Thyroid gland (tissue), 4 donors: ENCODE measurements at regions not wholly inside any gene's neighbourhood (a gene's known extent, or its start where the extent isn't known, plus 50 kb on each side); places are given as distances from the start of the nearest gene placed in this dataset.

Experiments used
- DNase-seq, 2 donors: peaks; one replicate each; pipeline ENCODE4 v3.0.0-alpha.2; 2019
- H3K27ac ChIP-seq, 3 donors: fragments of 200-600 bp; sonication (generic); 1 replicate in 2 of 3; 2 replicates in 1 of 3; pipeline ENCODE4 v1.5.1; 2016 to 2019; ENCODE audit warnings: mild to moderate bottlenecking in 1 of 3, moderate library complexity in 1 of 3
- H3K27me3 ChIP-seq: fragments of 200-600 bp; sonication (generic); one replicate; pipeline ENCODE4 v1.5.1; 2019
- H3K36me3 ChIP-seq, 2 donors: fragments of 200-600 bp; sonication (generic); one replicate each; pipeline ENCODE4 v1.5.1; 2016 to 2019
- H3K4me1 ChIP-seq, 2 donors: fragments of 200-600 bp; sonication (generic); one replicate each; pipeline ENCODE4 v1.5.1; 2017 to 2019
- H3K4me3 ChIP-seq, 3 donors: fragments of 200-600 bp; sonication (generic); replicated peaks in 1 of 3; 1 replicate in 2 of 3; 2 replicates in 1 of 3; pipeline ENCODE4 v1.5.1; 2016; ENCODE audit warnings: mild to moderate bottlenecking in 1 of 3
- H3K9me3 ChIP-seq: fragments of 200-600 bp; sonication (generic); one replicate; pipeline ENCODE4 v1.5.1; 2017
- POLR2A ChIP-seq, 2 donors: fragments of 450-650 bp; IDR thresholded peaks; one replicate each; pipeline ENCODE4 v1.6.1; 2017; ENCODE audit warnings: antibody characterized with exemption in 2 of 2, mild to moderate bottlenecking in 2 of 2, moderate library complexity in 1 of 2
- WGBS, 2 donors: methylation state at CpG; one replicate each; pipeline ENCODE4 v1.1.5; 2017; 5-methylcytosine and 5-hydroxymethylcytosine counted together
- intact Hi-C: fragments of 100-400 bp; cut with DNase I; formaldehyde crosslinking; loops from one replicate; pipeline ENCODE4 v1.15.1; 2023
- TF ChIP-seq, protein P1 (sequence below), 6 experiments: fragments of 200-600 bp in 3 of 6; fragments of 450-650 bp in 3 of 6; sonication (generic) in 3 of 6; IDR thresholded peaks; one replicate each; pipeline ENCODE4 v1.5.1; 2016 to 2019; ENCODE audit warnings: antibody characterized with exemption in 6 of 6, mild to moderate bottlenecking in 2 of 6, inconsistent platforms in 1 of 6, moderate library complexity in 1 of 6

DNA sequence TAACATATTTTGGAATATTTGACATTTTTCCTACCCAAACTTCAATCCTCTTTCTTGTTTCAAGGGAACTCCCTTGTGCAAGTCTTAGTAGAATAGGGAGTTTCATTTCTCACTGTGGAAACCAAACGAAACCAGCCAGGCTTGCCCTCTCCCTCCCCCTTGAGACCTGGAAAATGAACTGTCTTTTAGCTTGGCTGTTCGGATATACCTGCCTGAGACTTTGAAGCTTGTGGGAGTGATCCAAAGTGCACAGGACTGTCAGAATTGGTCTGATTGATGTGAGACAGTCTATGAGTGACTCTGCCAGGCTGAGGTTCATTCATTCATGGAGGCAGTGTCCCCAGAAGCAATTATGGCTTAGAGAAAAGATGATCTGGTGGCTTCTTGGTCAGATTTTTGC, 388.1 kb downstream of the EPM2A start:
- intact Hi-C loops = no loop called here
- no peak overlapping the region for H3K27ac ChIP-seq
- DNase-seq = no peak
- no peaks in the 10 kb centered on the region for H3K36me3 ChIP-seq
- H3K9me3 ChIP-seq = no peaks in the 10 kb centered on the region
- H3K27me3 ChIP-seq = no peaks in the 10 kb centered on the region
- no peak overlapping the region for H3K4me3 ChIP-seq
- TF ChIP-seq, protein P1, sequence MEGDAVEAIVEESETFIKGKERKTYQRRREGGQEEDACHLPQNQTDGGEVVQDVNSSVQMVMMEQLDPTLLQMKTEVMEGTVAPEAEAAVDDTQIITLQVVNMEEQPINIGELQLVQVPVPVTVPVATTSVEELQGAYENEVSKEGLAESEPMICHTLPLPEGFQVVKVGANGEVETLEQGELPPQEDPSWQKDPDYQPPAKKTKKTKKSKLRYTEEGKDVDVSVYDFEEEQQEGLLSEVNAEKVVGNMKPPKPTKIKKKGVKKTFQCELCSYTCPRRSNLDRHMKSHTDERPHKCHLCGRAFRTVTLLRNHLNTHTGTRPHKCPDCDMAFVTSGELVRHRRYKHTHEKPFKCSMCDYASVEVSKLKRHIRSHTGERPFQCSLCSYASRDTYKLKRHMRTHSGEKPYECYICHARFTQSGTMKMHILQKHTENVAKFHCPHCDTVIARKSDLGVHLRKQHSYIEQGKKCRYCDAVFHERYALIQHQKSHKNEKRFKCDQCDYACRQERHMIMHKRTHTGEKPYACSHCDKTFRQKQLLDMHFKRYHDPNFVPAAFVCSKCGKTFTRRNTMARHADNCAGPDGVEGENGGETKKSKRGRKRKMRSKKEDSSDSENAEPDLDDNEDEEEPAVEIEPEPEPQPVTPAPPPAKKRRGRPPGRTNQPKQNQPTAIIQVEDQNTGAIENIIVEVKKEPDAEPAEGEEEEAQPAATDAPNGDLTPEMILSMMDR (IDR thresholded peaks at IDR 0.05) = no peak
- no peak for TF ChIP-seq POLR2A (IDR thresholded peaks at IDR 0.05)
- WGBS, 2 donors = 64 to 73% methylated on average over 2 of the region's 2 CpGs
- H3K4me1 ChIP-seq = no peaks in the 10 kb centered on the region

DNA sequence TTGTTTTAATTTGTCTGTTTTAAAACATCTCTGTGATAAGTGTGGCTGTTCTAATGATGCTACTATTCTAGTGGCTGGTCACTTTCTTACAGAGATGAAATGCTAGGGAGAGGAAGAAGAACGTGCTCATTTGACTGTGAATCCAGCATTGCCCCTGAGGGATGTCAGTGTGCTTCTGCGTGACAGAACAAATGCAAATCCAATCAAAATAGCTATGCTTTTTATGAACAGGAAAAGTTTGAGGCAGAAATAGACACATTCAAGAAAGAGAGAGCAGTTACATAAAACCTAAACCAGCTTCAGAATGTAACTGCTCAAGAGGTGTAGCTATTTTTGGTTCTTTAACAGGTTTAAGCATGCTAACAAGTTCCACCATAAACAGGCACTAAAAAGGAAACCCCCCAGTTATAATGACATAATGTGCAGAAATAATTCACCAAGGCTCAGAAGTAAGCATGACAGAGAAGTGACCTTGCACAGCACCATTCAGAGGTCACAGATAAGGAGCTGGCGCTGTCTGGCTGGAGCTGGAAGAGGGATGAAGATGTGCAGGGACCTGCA, 385.3 kb downstream of the EPM2A start:
- 62 to 63% methylated on average over 3 of the region's 3 CpGs for WGBS, 2 donors
- H3K27ac ChIP-seq = no peak overlapping the region
- intact Hi-C loops = no loop called here
- no peak for TF ChIP-seq POLR2A (IDR thresholded peaks at IDR 0.05)
- TF ChIP-seq, protein P1 (IDR thresholded peaks at IDR 0.05) = no peak
- no peaks in the 10 kb centered on the region for H3K4me1 ChIP-seq
- no peaks in the 10 kb centered on the region for H3K27me3 ChIP-seq
- no peak overlapping the region for H3K4me3 ChIP-seq
- no peaks in the 10 kb centered on the region for H3K36me3 ChIP-seq
- no peak for DNase-seq
- no peaks in the 10 kb centered on the region for H3K9me3 ChIP-seq

GRCh38 chr6:145350928-145351327, 384.4 kb downstream of the EPM2A start:
- WGBS, 2 donors = 84 to 87% methylated on average over 3 of the region's 3 CpGs
- intact Hi-C loops = no loop called here
- H3K27ac ChIP-seq = no peak overlapping the region
- no peak for TF ChIP-seq POLR2A (IDR thresholded peaks at IDR 0.05)
- TF ChIP-seq, protein P1 (IDR thresholded peaks at IDR 0.05) = no peak
- H3K27me3 ChIP-seq = no peaks in the 10 kb centered on the region
- H3K4me1 ChIP-seq = no peaks in the 10 kb centered on the region
- H3K36me3 ChIP-seq = no peaks in the 10 kb centered on the region
- no peaks in the 10 kb centered on the region for H3K9me3 ChIP-seq
- no peak for DNase-seq
- no peak overlapping the region for H3K4me3 ChIP-seq

GRCh38 chr6:145352382-145353080, 382.8 kb downstream of the EPM2A start:
- Histone ChIP-seq H3K36me3 (no peaks in the 10 kb centered on the region), H3K4me3 (no peak overlapping the region), H3K27me3 (no peaks in the 10 kb centered on the region), H3K9me3 (no peaks in the 10 kb centered on the region), H3K27ac (no peak overlapping the region), H3K4me1 (no peaks in the 10 kb centered on the region)
- intact Hi-C loops = no loop called here
- TF ChIP-seq, protein P1 (IDR thresholded peaks at IDR 0.05) = no peak
- no peak for TF ChIP-seq POLR2A (IDR thresholded peaks at IDR 0.05)
- no peak for DNase-seq
- WGBS, 2 donors = 88 to 91% methylated on average over 11 of the region's 11 CpGs

DNA sequence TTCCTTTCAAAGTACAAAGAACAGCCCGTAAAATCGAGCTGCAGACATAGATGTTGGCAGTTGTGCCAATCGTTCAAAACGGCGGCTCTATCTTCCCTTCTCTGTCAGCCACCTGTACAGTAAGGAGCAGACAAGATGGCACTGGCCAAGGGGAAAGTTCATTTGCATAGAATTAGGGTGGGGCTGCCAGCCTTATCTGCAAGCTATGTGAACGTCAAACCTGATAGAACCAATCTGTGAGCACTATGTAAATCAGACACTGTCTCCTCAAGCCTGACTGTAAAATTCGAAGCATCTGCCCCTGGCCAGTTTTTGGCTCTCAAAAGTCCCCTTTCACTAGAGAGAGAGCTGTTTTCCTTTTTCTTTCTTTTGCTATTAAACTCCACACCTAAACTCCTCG, 374.5 kb downstream of the EPM2A start:
- Histone ChIP-seq H3K4me1 (no peaks in the 10 kb centered on the region), H3K27me3 (no peaks in the 10 kb centered on the region), H3K27ac (no peak overlapping the region), H3K36me3 (no peaks in the 10 kb centered on the region), H3K4me3 (no peak overlapping the region), H3K9me3 (no peaks in the 10 kb centered on the region)
- DNase-seq = no peak
- intact Hi-C loops = no loop called here
- TF ChIP-seq POLR2A (IDR thresholded peaks at IDR 0.05) = no peak
- TF ChIP-seq, protein P1 (IDR thresholded peaks at IDR 0.05) = no peak
- 91 to 92% methylated on average over 8 of the region's 8 CpGs for WGBS, 2 donors
